GM23338 (cell line): ENCODE measurements at regions not wholly inside any gene's neighbourhood (a gene's known extent, or its start where the extent isn't known, plus 50 kb on each side); places are given as distances from the start of the nearest gene placed in this dataset.

Source experiments
- ATAC-seq: fragments of 200-7000 bp; cut with Tn5 transposase; 3 replicates; pipeline ENCODE4 v1.9.1; 2020
- DNase-seq: peaks from one replicate; pipeline ENCODE4 v3.0.0-alpha.2; 2015; ENCODE audit warnings: low spot score
- H2AFZ ChIP-seq: fragments of 200-600 bp; sonication (generic); 2 replicates; pipeline ENCODE4 v1.8.0; 2016; ENCODE audit warnings: antibody characterized with exemption, mild to moderate bottlenecking, moderate library complexity
- H3F3A ChIP-seq: fragments of 200-600 bp; sonication (generic); replicated peaks from 2 replicates; pipeline ENCODE4 v1.8.0; 2017; ENCODE audit warnings: antibody characterized with exemption, mixed run types, low read depth
- H3K27ac ChIP-seq: fragments of 200-600 bp; sonication (generic); 2 replicates; pipeline ENCODE4 v1.6.1; 2016; ENCODE audit warnings: low read depth
- H3K27me3 ChIP-seq: fragments of 200-600 bp; sonication (generic); 2 replicates; pipeline ENCODE4 v1.8.0; 2016; ENCODE audit warnings: mild to moderate bottlenecking, mixed run types, moderate library complexity; ENCODE audit not compliant: insufficient read depth
- H3K36me3 ChIP-seq: fragments of 200-600 bp; sonication (generic); 2 replicates; pipeline ENCODE4 v1.8.0; 2016; ENCODE audit warnings: mild to moderate bottlenecking; ENCODE audit not compliant: insufficient read depth
- H3K4me1 ChIP-seq: fragments of 200-600 bp; sonication (generic); 2 replicates; pipeline ENCODE4 v1.8.0; 2016; ENCODE audit warnings: mild to moderate bottlenecking, moderate library complexity; ENCODE audit not compliant: insufficient read depth
- H3K4me2 ChIP-seq: fragments of 200-600 bp; sonication (generic); 2 replicates; pipeline ENCODE4 v1.7.1; 2017; ENCODE audit warnings: mixed run types
- H3K4me3 ChIP-seq: fragments of 200-600 bp; sonication (generic); 2 replicates; pipeline ENCODE4 v1.6.1; 2016; ENCODE audit warnings: mixed run types
- H3K79me2 ChIP-seq: fragments of 200-600 bp; sonication (generic); replicated peaks from 2 replicates; pipeline ENCODE4 v1.8.0; 2017; ENCODE audit warnings: mild to moderate bottlenecking; ENCODE audit not compliant: insufficient read depth
- H3K9me2 ChIP-seq: fragments of 200-600 bp; sonication (generic); 2 replicates; pipeline ENCODE4 v1.8.0; 2017; ENCODE audit not compliant: insufficient read depth
- H4K20me1 ChIP-seq: fragments of 200-600 bp; sonication (generic); replicated peaks from 2 replicates; pipeline ENCODE4 v1.8.0; 2017; ENCODE audit warnings: mild to moderate bottlenecking; ENCODE audit not compliant: insufficient read depth
- H3K27ac Mint-ChIP-seq: 2 replicates; pipeline ENCODE4 v1.8.0; 2020; ENCODE audit warnings: inconsistent platforms, mild to moderate bottlenecking, moderate library complexity, mixed read lengths
- H3K27me3 Mint-ChIP-seq: 3 replicates; pipeline ENCODE4 v1.8.0; 2022; ENCODE audit warnings: low read depth, mild to moderate bottlenecking, moderate library complexity, mixed read lengths, inconsistent platforms; ENCODE audit not compliant: insufficient read depth, poor library complexity
- H3K36me3 Mint-ChIP-seq: 3 replicates; pipeline ENCODE4 v1.8.0; 2021; ENCODE audit warnings: low read depth, mild to moderate bottlenecking, inconsistent platforms, moderate library complexity, mixed read lengths
- H3K4me1 Mint-ChIP-seq: 3 replicates; pipeline ENCODE4 v1.8.0; 2020; ENCODE audit warnings: mild to moderate bottlenecking, inconsistent platforms, mixed read lengths
- H3K4me3 Mint-ChIP-seq: 3 replicates; pipeline ENCODE4 v1.8.0; 2021; ENCODE audit warnings: moderate library complexity, mild to moderate bottlenecking, inconsistent platforms, mixed read lengths
- H3K9me3 Mint-ChIP-seq: 3 replicates; pipeline ENCODE4 v1.8.0; 2020; ENCODE audit warnings: moderate library complexity, mild to moderate bottlenecking, inconsistent platforms, mixed read lengths
- CREB1 ChIP-seq: fragments of 250-450 bp; sonication (Bioruptor Pico); IDR thresholded peaks from 2 replicates; pipeline ENCODE4 v1.5.0; 2020; ENCODE audit warnings: low read depth, mild to moderate bottlenecking, moderate library complexity
- CTCF ChIP-seq, 2 experiments: fragments of 200-600 bp in 1 of 2; sonication (generic) in 1 of 2; conservative IDR thresholded peaks; 2 replicates each; pipeline versions ENCODE4 v1.5.1 to v1.6.1; 2016 to 2017; ENCODE audit warnings: antibody characterized with exemption in 2 of 2, low read depth in 2 of 2, mild to moderate bottlenecking in 2 of 2, moderate library complexity in 1 of 2
- ETS1 ChIP-seq: IDR thresholded peaks from 2 replicates; pipeline ENCODE4 v1.6.1; 2016; ENCODE audit warnings: antibody characterized with exemption
- EZH2 ChIP-seq: fragments of 200-600 bp; sonication (generic); IDR thresholded peaks from one replicate; pipeline ENCODE4 v1.8.0; 2017; ENCODE audit warnings: antibody characterized with exemption, mild to moderate bottlenecking, low read depth; ENCODE audit not compliant: unreplicated experiment
- EZH2phosphoT487 ChIP-seq: fragments of 200-600 bp; sonication (generic); IDR thresholded peaks from one replicate; pipeline ENCODE4 v1.8.1; 2018; ENCODE audit warnings: antibody characterized with exemption; ENCODE audit not compliant: unreplicated experiment
- JUNB ChIP-seq: IDR thresholded peaks from one replicate; pipeline ENCODE4 v1.6.1; 2016; ENCODE audit warnings: antibody characterized with exemption; ENCODE audit not compliant: unreplicated experiment
- NANOG ChIP-seq: IDR thresholded peaks from 2 replicates; pipeline ENCODE4 v1.6.1; 2016; ENCODE audit warnings: antibody characterized with exemption, borderline replicate concordance
- POLR2AphosphoS5 ChIP-seq: IDR thresholded peaks from 2 replicates; pipeline ENCODE4 v1.6.1; 2016; ENCODE audit warnings: antibody characterized with exemption, low read depth
- STAT1 ChIP-seq: IDR thresholded peaks from one replicate; pipeline ENCODE4 v1.6.1; 2016; ENCODE audit warnings: antibody characterized with exemption; ENCODE audit not compliant: unreplicated experiment
- ZNF114 ChIP-seq: fragments of 250-450 bp; sonication (Bioruptor Pico); IDR thresholded peaks from 2 replicates; pipeline ENCODE4 v1.5.0; 2020; ENCODE audit warnings: mild to moderate bottlenecking, moderate library complexity

- TF ChIP-seq STAT1, result no peak
- TF ChIP-seq EZH2, result no peak
- TF ChIP-seq JUNB, result no peak
- no peak for TF ChIP-seq NANOG
- TF ChIP-seq POLR2AphosphoS5, result no peak
- TF ChIP-seq CTCF (conservative IDR thresholded peaks at IDR 0.05; ENCODE audit: low read depth in 2 of 2), result no peak
- TF ChIP-seq ZNF114, result no peak
- no peak for TF ChIP-seq CREB1 (CRISPR knock-in tag)
- no peak for TF ChIP-seq ETS1
Observed at GRCh38 chr1:217134857-217135568, 411.8 kb upstream of the ESRRG start (continued).

- Mint-ChIP-seq H3K4me3 (peak overlapping the region; percentile 85), H3K4me1 (peaks cover 37% of the 10 kb centered on the region), H3K27ac (no peak overlapping the region), H3K9me3 (0 out of 3 replicates have a peak, but pooled peaks cover 4% of the 10 kb centered on the region), H3K27me3 (peaks cover 79% of the 10 kb centered on the region), H3K36me3 (no peaks in the 10 kb centered on the region)
- no peaks in the 10 kb centered on the region for H4K20me1 ChIP-seq
- no peaks in the 10 kb centered on the region for H3F3A ChIP-seq
- peak overlapping the region; percentile 100 for H2AFZ ChIP-seq
- peak; percentile 63 for DNase-seq
- TF ChIP-seq EZH2 (peak; percentile 88), CTCF (conservative IDR thresholded peaks at IDR 0.05; ENCODE audit: low read depth in 2 of 2) (no peak), POLR2AphosphoS5 (no peak), EZH2phosphoT487 (peak; percentile 77)
- peaks cover 98% of the 10 kb centered on the region for H3K27me3 ChIP-seq
- no peaks in the 10 kb centered on the region for H3K79me2 ChIP-seq
- H3K4me2 ChIP-seq, result peak overlapping the region; percentile 98
- no peaks in the 10 kb centered on the region for H3K9me2 ChIP-seq
- peak overlapping the region; percentile 86 for H3K4me3 ChIP-seq
- H3K36me3 ChIP-seq, result no peaks in the 10 kb centered on the region
- H3K4me1 ChIP-seq, result peaks cover 37% of the 10 kb centered on the region
- peak; percentile 11 for ATAC-seq
- H3K27ac ChIP-seq, result no peak overlapping the region
Observed at GRCh38 chr1:217133958-217134856, 411.0 kb upstream of the ESRRG start.
